Activated CD4-positive, alpha-beta T cell treated with anti-CD3 and anti-CD28 coated beads for 4 hours (primary cell): ENCODE measurements at regions not wholly inside any gene's neighbourhood (a gene's known extent, or its start where the extent isn't known, plus 50 kb on each side); places are given as distances from the start of the nearest gene placed in this dataset.
"Not testable (repeated sequence)": the region's sequence is repeated elsewhere in the genome, so short reads cannot be mapped to it uniquely, and the experiment has no call there.

Experiments used
- DNase-seq, 2 donors: peaks; one replicate each; pipeline ENCODE4 v3.0.0-alpha.2; 2020

DNA sequence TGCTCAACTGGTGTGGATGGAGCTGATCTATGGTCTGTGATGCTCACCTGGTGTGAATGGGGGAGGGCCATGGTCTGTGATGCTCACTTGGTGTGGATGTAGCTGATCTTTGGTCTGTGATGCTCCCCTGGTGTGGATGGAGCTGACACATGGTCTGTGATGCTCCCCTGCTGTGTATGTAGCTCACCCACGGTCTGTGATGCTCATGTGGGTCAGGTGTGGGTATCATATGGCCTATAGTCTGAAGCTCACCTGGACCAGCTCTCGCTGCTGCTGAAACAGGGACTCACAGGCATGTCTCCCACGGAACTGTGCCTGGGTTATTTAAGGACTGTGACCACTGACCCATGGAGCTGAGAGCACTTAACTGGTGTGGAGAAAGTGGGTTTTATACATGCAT, 109.7 kb downstream of the CRLF2 start:
- no peak for DNase-seq

- not testable (repeated sequence) for DNase-seq
These were observed 110.2 kb downstream of the CRLF2 start for GRCh38 chrX:1102221-1102620.

GRCh38 chrX:1099146-1099770, 113.2 kb downstream of the CRLF2 start:
- no peak for DNase-seq

GRCh38 chrX:1097328-1097727, 115.1 kb downstream of the CRLF2 start:
- DNase-seq: no peak

DNA sequence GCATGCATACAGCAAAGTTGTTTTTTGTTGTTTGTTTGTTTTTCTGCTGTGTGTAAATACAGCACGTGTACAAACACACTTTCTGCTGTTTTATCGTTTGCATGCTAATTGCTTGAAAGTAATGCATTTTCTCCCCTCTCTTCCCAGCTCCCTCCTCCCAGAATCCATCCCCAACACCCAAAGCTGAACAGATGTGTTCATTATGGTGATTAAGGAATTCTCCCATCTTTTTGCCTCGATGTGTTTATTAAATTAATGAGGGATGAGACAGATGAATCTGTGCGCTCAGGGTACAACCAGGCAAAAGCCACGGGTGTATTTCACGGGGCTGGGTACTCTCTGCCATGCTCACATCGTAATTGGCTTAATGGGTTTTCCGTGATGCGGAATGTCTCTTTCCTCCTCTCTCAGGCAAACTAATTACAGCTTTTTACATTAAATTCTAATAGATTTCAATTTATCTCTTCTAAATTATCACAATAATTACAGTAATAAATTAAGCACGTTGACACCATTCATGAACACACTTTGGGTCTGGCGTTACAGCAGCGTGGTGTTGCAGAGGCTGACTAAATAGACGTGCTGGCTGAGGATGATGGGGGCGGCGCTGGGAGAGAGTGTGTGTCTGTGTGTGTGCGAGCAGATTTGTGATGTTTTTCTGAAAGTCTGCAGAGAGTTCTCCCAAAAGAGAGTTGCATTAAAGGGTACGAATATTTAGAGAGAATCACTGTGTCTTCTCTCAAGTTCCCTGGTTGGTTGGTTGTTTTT, 117.7 kb downstream of the CRLF2 start:
- no peak for DNase-seq

GRCh38 chrX:1093586-1094421, 118.6 kb downstream of the CRLF2 start:
- DNase-seq: no peak

- DNase-seq: peak; percentile 42 to 47
These were observed 119.3 kb downstream of the CRLF2 start for GRCh38 chrX:1093121-1093520.

DNA sequence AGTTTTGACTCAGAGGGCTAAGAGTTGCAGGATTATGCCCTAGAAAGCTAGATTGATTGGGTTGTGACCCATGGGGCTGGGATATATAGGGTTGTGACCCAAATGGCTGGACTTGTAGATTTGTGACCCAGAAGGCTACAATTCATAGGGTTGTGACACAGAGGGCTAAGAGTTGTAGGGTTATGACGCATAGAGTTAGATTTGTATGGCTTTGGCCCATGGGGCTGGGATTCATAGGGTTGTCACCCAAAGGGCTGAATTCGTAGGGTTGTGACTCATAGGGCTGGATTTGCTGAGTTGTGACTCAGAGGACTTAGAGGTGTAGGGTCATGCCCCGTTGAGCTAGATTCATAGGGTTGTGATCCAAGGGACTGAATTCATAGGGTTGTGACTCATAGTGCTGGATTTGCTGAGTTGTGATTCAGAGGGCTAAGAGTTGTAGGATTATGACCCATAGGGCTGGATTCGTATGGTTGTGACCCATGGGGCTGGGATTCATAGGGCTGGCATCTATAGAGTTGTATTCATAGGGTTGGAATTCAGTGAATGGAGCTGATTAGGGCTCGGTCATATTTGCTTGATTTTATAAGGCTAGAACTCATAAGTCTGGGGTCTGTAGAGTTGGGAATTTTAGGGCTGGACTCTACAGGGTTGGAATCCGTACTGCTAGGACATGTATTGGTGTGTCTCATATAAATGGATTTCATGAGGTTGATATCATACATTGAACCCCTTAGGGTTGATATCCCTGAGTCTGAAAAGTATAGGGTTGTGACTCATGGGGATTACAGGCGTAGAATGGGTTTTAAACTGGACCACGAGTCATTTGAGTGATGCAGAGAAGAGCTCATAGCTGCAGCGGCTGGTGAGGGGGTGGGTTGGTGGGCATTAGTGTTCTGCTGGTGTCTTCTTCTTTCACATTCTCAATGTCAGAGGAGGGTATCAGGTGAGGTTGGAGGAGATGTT, 125.7 kb downstream of the CRLF2 start:
- no peak for DNase-seq

DNA sequence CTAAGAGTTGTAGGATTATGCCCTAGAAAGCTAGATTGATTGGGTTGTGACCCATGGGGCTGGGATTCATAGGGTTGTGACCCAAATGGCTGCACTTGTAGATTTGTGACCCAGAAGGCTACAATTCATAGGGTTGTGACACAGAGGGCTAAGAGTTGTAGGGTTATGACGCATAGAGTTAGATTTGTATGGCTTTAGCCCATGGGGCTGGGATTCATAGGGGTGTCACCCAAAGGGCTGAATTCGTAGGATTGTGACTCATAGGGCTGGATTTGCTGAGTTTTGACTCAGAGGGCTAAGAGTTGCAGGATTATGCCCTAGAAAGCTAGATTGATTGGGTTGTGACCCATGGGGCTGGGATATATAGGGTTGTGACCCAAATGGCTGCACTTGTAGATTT, 126.6 kb downstream of the CRLF2 start:
- DNase-seq: not testable (repeated sequence)

- no peak for DNase-seq
These were observed 127.8 kb downstream of the CRLF2 start for GRCh38 chrX:1084689-1085088.

DNA sequence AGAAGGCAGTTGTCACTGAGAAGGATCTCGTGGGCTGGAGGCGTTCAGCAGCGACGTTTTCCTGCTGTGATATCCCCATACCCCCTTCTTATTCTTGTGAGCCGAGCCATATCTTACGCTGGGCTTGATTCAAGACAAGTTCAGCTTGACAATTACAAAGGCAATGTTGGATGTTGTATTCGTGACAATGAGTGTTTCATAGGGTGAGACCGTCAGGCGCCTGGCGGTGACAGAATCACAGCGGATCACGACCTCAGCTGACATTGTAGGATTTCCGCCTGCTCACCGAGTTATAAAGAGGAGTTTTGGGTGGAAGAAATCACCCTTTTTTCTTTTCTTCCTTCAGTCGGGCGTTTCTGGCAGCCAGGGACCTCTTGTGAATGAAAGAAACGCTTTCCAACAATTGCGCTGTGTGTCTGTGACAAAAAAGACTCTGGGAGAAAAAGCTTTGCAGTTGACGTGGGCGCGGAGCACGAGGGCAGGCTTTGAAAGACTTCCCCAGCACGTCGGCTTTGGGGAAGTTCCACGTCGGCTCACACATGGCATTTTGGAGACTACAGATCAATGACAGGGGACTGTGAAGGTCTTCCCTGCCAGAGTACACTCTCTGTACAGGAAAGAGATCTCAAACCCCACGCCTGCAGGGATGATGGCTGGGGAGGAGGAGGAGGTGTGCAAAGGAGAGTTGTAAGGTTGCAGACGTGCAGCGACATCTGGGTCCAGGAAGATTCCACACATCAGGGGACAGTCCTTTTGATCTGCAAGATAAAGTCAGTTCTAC, 135.4 kb downstream of the CRLF2 start:
- no peak for DNase-seq

GRCh38 chrX:1075741-1076140, 136.7 kb downstream of the CRLF2 start:
- no peak for DNase-seq

DNA sequence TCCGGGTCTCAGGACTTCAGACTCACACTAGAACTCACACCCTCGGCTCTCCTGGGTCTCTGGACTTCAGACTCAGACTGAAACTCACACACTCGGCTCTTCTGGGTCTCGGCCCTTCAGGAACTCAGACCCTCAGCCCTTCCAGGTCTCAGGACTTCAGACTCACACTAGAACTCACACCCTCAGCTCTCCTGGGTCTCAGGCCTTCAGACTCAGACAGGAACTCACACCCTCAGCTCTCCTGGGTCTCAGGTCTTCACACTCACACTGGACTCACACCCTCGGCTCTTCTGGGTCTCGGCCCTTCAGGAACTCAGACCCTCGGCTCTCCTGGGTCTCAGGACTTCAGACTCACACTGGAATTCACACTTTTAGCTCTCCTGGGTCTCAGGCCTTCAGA, 137.3 kb downstream of the CRLF2 start:
- no peak for DNase-seq

GRCh38 chrX:1074755-1075154, 137.7 kb downstream of the CRLF2 start:
- no peak for DNase-seq

- DNase-seq: no peak
These were observed 138.3 kb downstream of the CRLF2 start for GRCh38 chrX:1074172-1074571.

GRCh38 chrX:1072637-1073377, 139.6 kb downstream of the CRLF2 start:
- DNase-seq: no peak

DNA sequence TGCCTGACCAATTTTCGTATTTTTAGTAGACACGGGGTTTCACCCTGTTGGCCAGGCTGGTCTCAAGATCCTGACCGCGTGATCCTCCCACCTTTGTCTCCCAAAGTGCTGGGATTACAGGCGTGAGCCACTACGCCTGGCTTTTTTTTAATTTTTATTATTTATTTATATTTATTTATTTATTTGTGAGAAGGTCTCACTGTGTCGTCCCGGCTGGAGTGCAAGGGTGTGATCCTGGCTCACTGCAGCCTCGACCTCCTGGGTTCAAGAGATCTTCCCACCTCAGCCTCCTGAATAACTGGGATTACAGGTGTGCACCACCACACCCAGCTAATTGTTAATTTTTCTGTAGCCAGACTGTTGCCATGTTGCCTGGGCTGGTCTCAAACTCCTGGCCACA, 141.1 kb downstream of the CRLF2 start:
- DNase-seq: no peak

- DNase-seq: no peak
These were observed 150.1 kb downstream of the CRLF2 start for GRCh38 chrX:1062351-1062750.

DNA sequence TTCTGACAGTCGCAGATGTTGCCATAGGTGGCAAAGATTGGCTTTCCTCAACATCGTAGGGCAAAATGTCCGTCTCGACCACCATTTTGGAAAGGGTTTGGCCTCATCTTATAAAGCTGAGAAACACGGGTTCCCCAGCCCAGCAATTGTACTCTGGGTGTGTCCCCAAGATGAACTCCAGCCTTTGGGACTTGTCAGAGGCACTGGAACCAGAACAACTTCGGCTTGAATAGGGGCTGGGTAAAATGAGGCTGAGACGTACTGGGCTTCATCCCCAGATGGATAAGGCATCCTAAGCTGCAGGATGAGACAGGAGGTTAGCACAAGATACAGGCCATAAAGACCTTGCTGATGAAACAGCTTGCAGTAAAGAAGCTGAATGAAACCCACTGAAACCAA, 151.9 kb downstream of the CRLF2 start:
- no peak for DNase-seq

DNA sequence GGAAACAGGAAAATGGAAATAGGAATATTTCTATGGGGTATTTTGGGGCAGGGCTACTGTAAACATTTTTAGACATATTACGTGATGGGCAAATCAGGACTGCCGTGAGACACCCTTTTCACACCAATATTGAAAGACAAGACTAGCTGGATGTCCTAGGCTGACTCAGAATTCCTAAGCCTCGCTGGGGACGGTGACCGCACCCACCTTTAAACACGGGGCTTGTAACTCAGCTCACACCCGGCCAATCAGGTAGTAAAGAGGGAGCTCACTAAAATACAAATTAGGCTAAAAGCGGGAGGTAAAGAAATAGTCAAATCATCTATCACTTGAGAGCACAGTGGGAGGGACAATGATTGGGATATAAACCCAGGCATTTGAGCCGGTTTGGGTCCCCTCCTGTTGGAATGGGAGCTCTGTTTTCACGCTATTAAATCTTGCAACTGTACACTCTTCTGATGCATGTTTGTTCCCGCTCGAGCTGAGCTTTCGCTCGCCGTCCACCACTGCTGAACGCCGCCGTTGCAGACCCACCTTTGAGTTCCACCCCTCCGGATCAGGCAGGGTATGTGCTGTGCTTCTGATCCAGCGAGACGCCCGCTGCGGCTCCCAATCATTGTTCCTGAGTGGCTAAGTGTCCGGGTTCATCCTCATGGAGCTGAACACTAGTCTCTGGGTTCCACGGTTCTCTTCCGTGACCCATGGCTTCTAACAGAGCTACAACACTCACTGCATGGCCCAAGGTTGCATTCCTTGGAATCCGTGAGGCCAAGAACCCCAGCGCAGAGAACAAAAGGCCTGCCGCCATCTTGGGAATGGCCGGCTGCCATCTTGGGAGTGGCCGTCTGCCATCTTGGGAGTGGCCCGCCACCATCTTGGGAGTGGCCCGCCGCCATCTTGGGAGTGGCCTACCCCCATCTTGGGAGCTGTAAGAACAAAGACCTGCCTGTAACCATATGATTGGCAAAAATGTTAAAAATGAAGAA, 152.6 kb downstream of the CRLF2 start:
- DNase-seq: no peak
